Sigmoid colon (tissue), 6 donors: ENCODE measurements at regions not wholly inside any gene's neighbourhood (a gene's known extent, or its start where the extent isn't known, plus 50 kb on each side); places are given as distances from the start of the nearest gene placed in this dataset.

Source experiments
- DNase-seq: peaks from one replicate; pipeline ENCODE4 v3.0.0-alpha.2; 2019
- H3K27ac ChIP-seq, 4 donors: fragments of 200-600 bp; sonication (generic); one replicate each; pipeline ENCODE4 v1.5.1; 2016 to 2019; ENCODE audit warnings: mild to moderate bottlenecking in 1 of 4
- H3K27me3 ChIP-seq, 3 donors: fragments of 200-600 bp; sonication (generic); one replicate each; pipeline ENCODE4 v1.5.1; 2019; ENCODE audit warnings: mild to moderate bottlenecking in 1 of 3
- H3K36me3 ChIP-seq, 4 donors: fragments of 200-600 bp; sonication (generic); one replicate each; pipeline ENCODE4 v1.5.1; 2016 to 2019
- H3K4me1 ChIP-seq, 4 donors: fragments of 200-600 bp; sonication (generic); one replicate each; pipeline ENCODE4 v1.5.1; 2017 to 2019
- H3K4me3 ChIP-seq, 4 donors: fragments of 200-600 bp; sonication (generic); one replicate each; pipeline ENCODE4 v1.5.1; 2017 to 2019; ENCODE audit warnings: mild to moderate bottlenecking in 2 of 4, moderate library complexity in 1 of 4
- H3K9me3 ChIP-seq, 4 donors: fragments of 200-600 bp in 3 of 4; sonication (generic) in 3 of 4; one replicate each; pipeline versions ENCODE4 v1.5.1 to v1.6.1; 2013 to 2019
- CTCF ChIP-seq, 4 experiments: fragments of 450-650 bp in 3 of 4; fragments of 200-600 bp in 1 of 4; IDR thresholded peaks; one replicate each; pipeline ENCODE4 v1.5.1; 2016 to 2019; ENCODE audit warnings: antibody characterized with exemption in 4 of 4, mild to moderate bottlenecking in 3 of 4, moderate library complexity in 2 of 4
- EP300 ChIP-seq, 4 donors: sonication (generic); formaldehyde crosslinking; IDR thresholded peaks; one replicate each; pipeline ENCODE4 v1.6.1; 2017; ENCODE audit warnings: antibody characterized with exemption in 4 of 4
- POLR2A ChIP-seq, 2 donors: fragments of 450-650 bp; IDR thresholded peaks; one replicate each; pipeline ENCODE4 v1.6.1; 2016; ENCODE audit warnings: antibody characterized with exemption in 2 of 2, mild to moderate bottlenecking in 2 of 2, moderate library complexity in 2 of 2
- POLR2AphosphoS5 ChIP-seq, 4 donors: sonication (generic); formaldehyde crosslinking; IDR thresholded peaks; one replicate each; pipeline ENCODE4 v1.6.1; 2017; ENCODE audit warnings: antibody characterized with exemption in 4 of 4
- WGBS, 2 donors: extraction: QIAGEN DNeasy Blood & Tissue Kit; methylation state at CpG; one replicate each; pipeline ENCODE4 v1.1.7; 2013; 5-methylcytosine and 5-hydroxymethylcytosine counted together
- intact Hi-C: fragments of 100-400 bp; cut with DNase I; formaldehyde crosslinking; loops from one replicate; pipeline ENCODE4 v1.15.1; 2023
- donor health status: healthy with polysubstance abuse.
- donor health status: healthy.

GRCh38 chr2:118469103-118469502 lies 378.3 kb downstream of the EN1 start:
- Histone ChIP-seq H3K4me1 (no peaks in the 10 kb centered on the region), H3K27ac (no peak overlapping the region), H3K4me3 (no peak overlapping the region), H3K9me3 (no peaks in the 10 kb centered on the region), H3K36me3 (no peaks in the 10 kb centered on the region), H3K27me3 (peaks cover 0 to 8% (median 0%) of the 10 kb centered on the region in 3 donors)
- intact Hi-C loops = no loop called here
- TF ChIP-seq POLR2AphosphoS5 (IDR thresholded peaks at IDR 0.05) (no peak), CTCF (IDR thresholded peaks at IDR 0.05) (no peak), EP300 (IDR thresholded peaks at IDR 0.05) (no peak), POLR2A (IDR thresholded peaks at IDR 0.05) (no peak)
- DNase-seq = no peak
- 63 to 79% methylated on average over 6 of the region's 6 CpGs for WGBS, 2 donors

- H3K27me3 ChIP-seq = peaks cover 0 to 4% (median 0%) of the 10 kb centered on the region in 3 donors
- H3K36me3 ChIP-seq = no peaks in the 10 kb centered on the region
- no peaks in the 10 kb centered on the region for H3K9me3 ChIP-seq
- TF ChIP-seq EP300 (IDR thresholded peaks at IDR 0.05) (no peak), CTCF (IDR thresholded peaks at IDR 0.05) (no peak), POLR2A (IDR thresholded peaks at IDR 0.05) (no peak), POLR2AphosphoS5 (IDR thresholded peaks at IDR 0.05) (no peak)
- no peak for DNase-seq
- H3K4me3 ChIP-seq = no peak overlapping the region
- 24 to 64% methylated on average over 9 of the region's 9 CpGs for WGBS, 2 donors
- intact Hi-C loops = no loop called here
- H3K4me1 ChIP-seq = no peaks in the 10 kb centered on the region
- H3K27ac ChIP-seq = no peak overlapping the region
Observed at GRCh38 chr2:118464546-118465265, 376.4 kb downstream of the INSIG2 start.

- TF ChIP-seq POLR2A (IDR thresholded peaks at IDR 0.05) (no peak), CTCF (IDR thresholded peaks at IDR 0.05) (no peak), POLR2AphosphoS5 (IDR thresholded peaks at IDR 0.05) (no peak), EP300 (IDR thresholded peaks at IDR 0.05) (no peak)
- H3K9me3 ChIP-seq = no peaks in the 10 kb centered on the region
- H3K4me3 ChIP-seq = no peak overlapping the region
- peaks cover 0 to 4% (median 0%) of the 10 kb centered on the region in 3 donors for H3K27me3 ChIP-seq
- 88 to 90% methylated on average over 3 of the region's 3 CpGs for WGBS, 2 donors
- DNase-seq = no peak
- intact Hi-C loops = no loop called here
- no peak overlapping the region for H3K27ac ChIP-seq
- no peaks in the 10 kb centered on the region for H3K4me1 ChIP-seq
- H3K36me3 ChIP-seq = no peaks in the 10 kb centered on the region
Observed at GRCh38 chr2:118464046-118464445, 375.8 kb downstream of the INSIG2 start.

- H3K4me1 ChIP-seq = no peaks in the 10 kb centered on the region
- intact Hi-C loops = no loop called here
- no peaks in the 10 kb centered on the region for H3K9me3 ChIP-seq
- TF ChIP-seq CTCF (IDR thresholded peaks at IDR 0.05) (no peak), POLR2A (IDR thresholded peaks at IDR 0.05) (no peak), POLR2AphosphoS5 (IDR thresholded peaks at IDR 0.05) (no peak), EP300 (IDR thresholded peaks at IDR 0.05) (no peak)
- 85 to 86% methylated on average over 5 of the region's 5 CpGs for WGBS, 2 donors
- no peaks in the 10 kb centered on the region for H3K36me3 ChIP-seq
- peaks cover 0 to 14% (median 6%) of the 10 kb centered on the region in 3 donors for H3K27me3 ChIP-seq
- no peak overlapping the region for H3K4me3 ChIP-seq
- no peak overlapping the region for H3K27ac ChIP-seq
- no peak for DNase-seq
Observed at GRCh38 chr2:118460425-118460824, 372.2 kb downstream of the INSIG2 start.

DNA sequence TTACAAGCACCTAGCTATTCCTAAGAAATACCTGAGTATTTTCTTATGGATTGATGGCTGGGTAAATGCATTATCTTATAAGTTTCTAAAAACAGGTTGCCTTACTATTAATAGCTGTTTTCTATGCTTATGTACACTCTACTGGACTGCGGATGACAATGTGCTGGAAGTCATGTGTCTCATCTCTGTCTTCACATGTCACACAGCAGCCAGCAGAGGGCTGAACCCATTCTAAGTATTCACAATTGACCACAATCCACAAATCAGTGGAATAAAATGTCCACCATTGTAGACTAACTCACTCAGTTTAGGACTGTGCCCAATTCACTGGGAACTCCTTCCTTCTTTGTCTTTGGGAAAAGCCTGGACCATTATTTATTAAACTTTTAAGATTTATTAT lies 371.2 kb downstream of the INSIG2 start:
- no peak overlapping the region for H3K27ac ChIP-seq
- WGBS, 2 donors = 97 to 98% methylated on average over 1 of the region's 1 CpG

More for the DNA sequence above, 371.2 kb downstream of the INSIG2 start:
- no peaks in the 10 kb centered on the region for H3K9me3 ChIP-seq
- intact Hi-C loops = no loop called here
- no peak overlapping the region for H3K4me3 ChIP-seq
- H3K36me3 ChIP-seq = no peaks in the 10 kb centered on the region
- no peak for DNase-seq
- peaks cover 0 to 14% (median 6%) of the 10 kb centered on the region in 3 donors for H3K27me3 ChIP-seq
- no peaks in the 10 kb centered on the region for H3K4me1 ChIP-seq
- TF ChIP-seq EP300 (IDR thresholded peaks at IDR 0.05) (no peak), POLR2A (IDR thresholded peaks at IDR 0.05) (no peak), CTCF (IDR thresholded peaks at IDR 0.05) (no peak), POLR2AphosphoS5 (IDR thresholded peaks at IDR 0.05) (no peak)
